ENCODE measurements at regions not wholly inside any gene's neighbourhood (a gene's known extent, or its start where the extent isn't known, plus 50 kb on each side); places are given as distances from the start of the nearest gene placed in this dataset.

GRCh38 chr4:147175460-147176025 is 229.9 kb upstream of the TTC29 start:
- 0 out of 2 replicates have a peak, but pooled peaks cover 2% of the 10 kb centered on the region for H3K4me1 ChIP-seq (ENCODE audit: control insufficient read depth, insufficient read depth, low read length)
- no peak overlapping the region for H3K27ac ChIP-seq (ENCODE audit: extremely low read depth, low read depth, low read length)
- no peaks in the 10 kb centered on the region for H3K36me3 ChIP-seq (ENCODE audit: control insufficient read depth in 2 of 2, insufficient read depth in 1 of 2, low read length in 2 of 2)
- CTCF ChIA-PET, result interaction anchor here (0.6 to 0.7 kb wide), 2 partner anchors 16 to 27 kb away, joined by 3 read pairs; no protein-coding TSS in a partner anchor
- H3K4me3 ChIP-seq (ENCODE audit: low read depth, low read length), result no peak overlapping the region
- H3K9me3 ChIP-seq (ENCODE audit: control insufficient read depth, insufficient read depth, low read depth, low read length), result no peaks in the 10 kb centered on the region
- POLR2A ChIA-PET, result no interaction called here
- TF ChIP-seq ZNF311 (tag by site-specific recombination; IDR thresholded peaks at IDR 0.05; ENCODE audit: borderline replicate concordance) (no peak), ZNF266 (tag by site-specific recombination; IDR thresholded peaks at IDR 0.05; ENCODE audit: low read depth) (no peak), SCRT2 (tag by site-specific recombination; IDR thresholded peaks at IDR 0.05) (no peak), ZNF510 (tag by site-specific recombination; IDR thresholded peaks at IDR 0.05; ENCODE audit: insufficient replicate concordance) (no peak), HIC1 (tag by site-specific recombination; IDR thresholded peaks at IDR 0.05) (no peak), ZNF585B (tag by site-specific recombination; IDR thresholded peaks at IDR 0.05) (no peak), ZSCAN30 (tag by site-specific recombination; IDR thresholded peaks at IDR 0.05) (no peak), ZBTB49 (tag by site-specific recombination; IDR thresholded peaks at IDR 0.05; ENCODE audit: low read depth) (no peak), ZFP41 (tag by site-specific recombination; IDR thresholded peaks at IDR 0.05; ENCODE audit: borderline replicate concordance) (no peak), ELK4 (IDR thresholded peaks at IDR 0.05; ENCODE audit: borderline replicate concordance, low read depth, low read length) (no peak), ZNF223 (tag by site-specific recombination; IDR thresholded peaks at IDR 0.05) (no peak), ZNF394 (tag by site-specific recombination; IDR thresholded peaks at IDR 0.05; ENCODE audit: borderline replicate concordance) (no peak), INSM2 (tag by site-specific recombination; IDR thresholded peaks at IDR 0.05) (no peak), ZNF2 (tag by site-specific recombination; IDR thresholded peaks at IDR 0.05) (no peak), ZNF837 (tag by site-specific recombination; IDR thresholded peaks at IDR 0.05) (no peak), YY1 (tag by site-specific recombination; IDR thresholded peaks at IDR 0.05) (no peak)

- ChIA-PET CTCF (no interaction called here), POLR2A (no interaction called here)
- Histone ChIP-seq H3K4me1 (ENCODE audit: control insufficient read depth, insufficient read depth, low read length) (no peaks in the 10 kb centered on the region), H3K27ac (ENCODE audit: extremely low read depth, low read depth, low read length) (no peak overlapping the region), H3K36me3 (ENCODE audit: control insufficient read depth in 2 of 2, insufficient read depth in 1 of 2, low read length in 2 of 2) (no peaks in the 10 kb centered on the region), H3K9me3 (ENCODE audit: control insufficient read depth, insufficient read depth, low read depth, low read length) (no peaks in the 10 kb centered on the region), H3K4me3 (ENCODE audit: low read depth, low read length) (no peak overlapping the region)
- TF ChIP-seq ZNF521 (tag by site-specific recombination; IDR thresholded peaks at IDR 0.05) (no peak), BCL11A (tag by site-specific recombination; IDR thresholded peaks at IDR 0.05; ENCODE audit: low read depth) (no peak), ZFHX2 (tag by site-specific recombination; conservative IDR thresholded peaks at IDR 0.05) (no peak), ZNF654 (tag by site-specific recombination; IDR thresholded peaks at IDR 0.05; ENCODE audit: low read depth) (no peak), ZNF670 (tag by site-specific recombination; IDR thresholded peaks at IDR 0.05; ENCODE audit: low read depth) (no peak), ZBTB10 (tag by site-specific recombination; IDR thresholded peaks at IDR 0.05) (no peak), ZNF24 (tag by site-specific recombination; IDR thresholded peaks at IDR 0.05) (no peak)
Measured at GRCh38 chr4:147182041-147182440, 236.4 kb upstream of the TTC29 start.

Data from HEK293 (cell line).